Stimulated activated naive CD4-positive, alpha-beta T cell (primary cell): ENCODE measurements at regions not wholly inside any gene's neighbourhood (a gene's known extent, or its start where the extent isn't known, plus 50 kb on each side); places are given as distances from the start of the nearest gene placed in this dataset.
"Not testable (repeated sequence)": the region's sequence is repeated elsewhere in the genome, so short reads cannot be mapped to it uniquely, and the experiment has no call there.

Experiments used
- DNase-seq, 6 experiments: peaks; one replicate each; lab custom pipeline; 2025; lab: John Stamatoyannopoulos, UW

- DNase-seq = no peak
These were observed 108.8 kb downstream of the EFHB start for GRCh38 chr3:19825193-19825592.

GRCh38 chr3:19822805-19823204 lies 111.2 kb downstream of the EFHB start:
- no peak for DNase-seq

- no peak for DNase-seq
These were observed 117.4 kb downstream of the EFHB start for GRCh38 chr3:19816631-19817030.

GRCh38 chr3:19815805-19816204 lies 118.2 kb downstream of the EFHB start:
- DNase-seq = no peak

GRCh38 chr3:19813743-19814142 lies 120.3 kb downstream of the EFHB start:
- not testable (repeated sequence) for DNase-seq

- DNase-seq = no peak
These were observed 122.3 kb downstream of the EFHB start for GRCh38 chr3:19811689-19812088.

GRCh38 chr3:19808834-19809233 lies 125.2 kb downstream of the EFHB start:
- no peak for DNase-seq

GRCh38 chr3:19799887-19800286 lies 134.1 kb downstream of the EFHB start:
- no peak for DNase-seq

GRCh38 chr3:19799115-19799514 lies 134.9 kb downstream of the EFHB start:
- no peak for DNase-seq

GRCh38 chr3:19798324-19798723 lies 135.7 kb downstream of the EFHB start:
- DNase-seq = no peak

GRCh38 chr3:19792388-19792787 lies 141.6 kb downstream of the EFHB start:
- no peak for DNase-seq

GRCh38 chr3:19775765-19776164 lies 158.3 kb downstream of the EFHB start:
- no peak for DNase-seq

- DNase-seq = no peak
These were observed 164.3 kb downstream of the EFHB start for GRCh38 chr3:19769694-19770093.

- no peak for DNase-seq
These were observed 168.1 kb downstream of the EFHB start for GRCh38 chr3:19765954-19766353.

GRCh38 chr3:19757773-19758172 lies 176.2 kb downstream of the EFHB start:
- no peak for DNase-seq

GRCh38 chr3:19749448-19750017 lies 184.5 kb downstream of the EFHB start:
- no peak for DNase-seq

GRCh38 chr3:19748782-19749447 lies 185.1 kb downstream of the EFHB start:
- DNase-seq = no peak

GRCh38 chr3:19744047-19744446 lies 190.0 kb downstream of the EFHB start:
- DNase-seq = no peak

- DNase-seq = no peak
These were observed 191.1 kb downstream of the EFHB start for GRCh38 chr3:19742935-19743334.

- no peak for DNase-seq
These were observed 194.5 kb downstream of the EFHB start for GRCh38 chr3:19739504-19739903.

GRCh38 chr3:19738846-19739245 lies 195.2 kb downstream of the EFHB start:
- DNase-seq = no peak

- no peak for DNase-seq
These were observed 198.9 kb downstream of the EFHB start for GRCh38 chr3:19735111-19735510.

- DNase-seq = no peak
These were observed 199.6 kb downstream of the EFHB start for GRCh38 chr3:19734453-19734852.

GRCh38 chr3:19725000-19725399 lies 209.0 kb downstream of the EFHB start:
- no peak for DNase-seq
